Muscle of leg (tissue), 3 donors: ENCODE measurements at regions not wholly inside any gene's neighbourhood (a gene's known extent, or its start where the extent isn't known, plus 50 kb on each side); places are given as distances from the start of the nearest gene placed in this dataset.

Experiments used
- DNase-seq: peaks from one replicate; pipeline ENCODE4 v3.0.0; 2013
- H3K27ac ChIP-seq: one replicate; pipeline ENCODE4 v1.5.1; 2013; ENCODE audit warnings: mild to moderate bottlenecking, low read length, control low read depth
- H3K27me3 ChIP-seq: one replicate; pipeline ENCODE4 v1.6.1; 2013; ENCODE audit warnings: low read length; ENCODE audit not compliant: control insufficient read depth, insufficient read depth
- H3K36me3 ChIP-seq: one replicate; pipeline ENCODE4 v1.6.1; 2013; ENCODE audit warnings: low read length; ENCODE audit not compliant: control insufficient read depth, insufficient read depth
- H3K4me1 ChIP-seq: one replicate; pipeline ENCODE4 v1.6.1; 2013; ENCODE audit warnings: low read length; ENCODE audit not compliant: control insufficient read depth, insufficient read depth
- H3K4me3 ChIP-seq: one replicate; pipeline ENCODE4 v1.5.1; 2013; ENCODE audit warnings: low read length, control low read depth
- H3K9me3 ChIP-seq: replicated peaks from 2 replicates; pipeline ENCODE4 v1.6.1; 2013; ENCODE audit warnings: low read depth, low read length; ENCODE audit not compliant: control insufficient read depth
- WGBS: methylation state at CpG from one replicate; pipeline ENCODE4 v1.1.5; 2013; ENCODE audit warnings: missing lambda C conversion rate; ENCODE audit not compliant: insufficient coverage; 5-methylcytosine and 5-hydroxymethylcytosine counted together

- no peaks in the 10 kb centered on the region for H3K27me3 ChIP-seq
- 82% methylated on average over 4 of the region's 5 CpGs for WGBS
These were observed 53.9 kb upstream of the CREB5 start for GRCh38 chr7:28358423-28358868.

GRCh38 chr7:28360739-28361138 lies 51.6 kb upstream of the CREB5 start:
- H3K27me3 ChIP-seq, result no peaks in the 10 kb centered on the region
- no CpG with 5 or more reads among the region's 1 CpG for WGBS
- H3K27ac ChIP-seq, result no peak overlapping the region
- H3K36me3 ChIP-seq, result no peaks in the 10 kb centered on the region
- no peak overlapping the region for H3K4me3 ChIP-seq
- H3K9me3 ChIP-seq, result peaks cover 2% of the 10 kb centered on the region
- DNase-seq, result no peak
- no peaks in the 10 kb centered on the region for H3K4me1 ChIP-seq

More at GRCh38 chr7:28358423-28358868, 53.9 kb upstream of the CREB5 start:
- DNase-seq, result no peak
- H3K36me3 ChIP-seq, result no peaks in the 10 kb centered on the region
- H3K27ac ChIP-seq, result no peak overlapping the region
- H3K4me1 ChIP-seq, result no peaks in the 10 kb centered on the region
- no peak overlapping the region for H3K4me3 ChIP-seq
- H3K9me3 ChIP-seq, result no peaks in the 10 kb centered on the region

- Histone ChIP-seq H3K27ac (no peak overlapping the region), H3K9me3 (peaks cover 2% of the 10 kb centered on the region), H3K27me3 (no peaks in the 10 kb centered on the region), H3K36me3 (no peaks in the 10 kb centered on the region), H3K4me3 (no peak overlapping the region), H3K4me1 (no peaks in the 10 kb centered on the region)
- WGBS, result 40% methylated on average over 1 of the region's 1 CpG
- DNase-seq, result peak; percentile 15
These were observed 50.8 kb upstream of the CREB5 start for GRCh38 chr7:28361551-28361950.

- Histone ChIP-seq H3K4me1 (no peaks in the 10 kb centered on the region), H3K9me3 (peaks cover 2% of the 10 kb centered on the region), H3K27me3 (no peaks in the 10 kb centered on the region), H3K4me3 (no peak overlapping the region), H3K36me3 (no peaks in the 10 kb centered on the region), H3K27ac (no peak overlapping the region)
- WGBS, result no CpG with 5 or more reads among the region's 1 CpG
- no peak for DNase-seq
These were observed 50.1 kb upstream of the CREB5 start for GRCh38 chr7:28362182-28362581.
